GM21737 (cell line): ENCODE measurements at regions not wholly inside any gene's neighbourhood (a gene's known extent, or its start where the extent isn't known, plus 50 kb on each side); places are given as distances from the start of the nearest gene placed in this dataset.
"Not testable (repeated sequence)": the region's sequence is repeated elsewhere in the genome, so short reads cannot be mapped to it uniquely, and the experiment has no call there.

Source experiments
- ATAC-seq: cut with Tn5 transposase; IDR thresholded peaks from one replicate; pipeline ENCODE4 v1.9.1; 2021; ENCODE audit warnings: mild to moderate bottlenecking, moderate library complexity; ENCODE audit not compliant: unreplicated experiment

- ATAC-seq = no peak
These were observed 975.4 kb downstream of the ZPLD1 start for GRCh38 chr3:103410231-103410630.

DNA sequence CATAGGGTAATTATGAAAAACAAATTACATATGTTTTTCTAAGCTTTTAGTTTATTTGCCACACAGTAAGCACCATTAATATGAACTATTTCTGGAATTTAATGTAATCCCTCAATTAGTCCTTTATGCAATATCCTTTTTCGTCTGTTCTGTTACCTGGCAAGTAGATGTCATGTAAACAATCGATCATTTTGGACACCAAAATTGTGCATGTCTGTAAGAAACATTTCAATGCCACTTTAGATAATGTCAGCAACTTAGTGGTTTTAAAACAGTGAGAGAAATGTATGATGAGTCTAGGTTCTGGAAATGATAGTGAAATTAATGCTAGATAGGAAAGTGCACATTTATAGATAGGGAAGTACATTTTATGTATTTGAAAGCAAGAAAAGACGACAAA lies 986.6 kb downstream of the ZPLD1 start:
- ATAC-seq = no peak

DNA sequence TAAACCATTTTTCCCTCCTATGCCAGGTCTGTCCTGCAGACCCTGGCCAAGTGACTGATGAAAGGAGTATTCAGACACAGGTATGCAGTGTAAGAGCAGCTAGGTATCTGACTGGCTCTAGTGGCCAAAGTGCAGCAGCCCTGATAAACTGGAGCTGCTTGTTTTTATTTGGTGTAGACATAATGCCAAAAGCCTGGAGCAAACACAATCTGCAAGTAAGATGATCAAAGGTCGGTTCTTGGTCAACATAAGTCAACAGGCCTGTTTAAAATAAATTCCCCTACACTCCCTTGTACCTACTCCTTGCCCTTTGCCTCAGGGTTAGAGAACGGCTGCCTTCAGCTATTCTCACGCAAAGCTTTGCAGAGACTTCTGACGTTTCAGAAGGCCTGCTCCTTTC lies 1003.1 kb downstream of the ZPLD1 start:
- ATAC-seq = no peak

- peak; percentile 76 for ATAC-seq
These were observed 1005.9 kb downstream of the ZPLD1 start for GRCh38 chr3:103440539-103441203.

DNA sequence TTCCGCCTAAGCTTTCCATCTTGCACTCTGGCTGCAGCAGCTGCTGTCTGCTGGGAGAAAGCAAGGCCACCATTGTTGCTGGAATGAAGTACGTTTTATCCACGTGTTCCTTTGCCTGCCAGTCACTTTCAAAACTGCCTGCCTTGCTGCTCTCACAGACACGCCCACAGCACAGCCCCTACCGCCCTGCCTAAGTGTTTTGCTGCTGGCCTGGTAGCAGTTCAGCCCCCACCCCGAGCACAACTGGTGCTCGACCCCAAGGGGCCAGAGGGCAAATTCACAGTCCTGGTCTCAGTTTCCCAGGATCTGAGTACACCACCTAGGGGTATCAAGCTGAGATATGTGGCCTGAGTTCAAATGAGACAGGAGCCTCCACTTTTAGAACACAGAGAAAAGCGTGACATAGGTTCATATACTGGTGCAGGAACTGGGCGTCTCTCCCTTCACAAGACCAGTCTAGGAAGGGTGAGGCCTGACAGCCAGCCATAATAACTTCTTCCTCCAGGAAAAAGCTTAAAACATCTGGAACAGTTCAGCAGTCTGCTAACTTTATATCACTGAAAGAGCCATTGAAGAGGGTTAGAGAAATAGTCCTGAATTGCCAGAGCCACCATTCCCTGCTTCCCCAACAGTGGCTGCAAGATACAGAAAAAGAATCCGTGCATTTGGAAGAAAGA lies 1012.3 kb downstream of the ZPLD1 start:
- no peak for ATAC-seq

DNA sequence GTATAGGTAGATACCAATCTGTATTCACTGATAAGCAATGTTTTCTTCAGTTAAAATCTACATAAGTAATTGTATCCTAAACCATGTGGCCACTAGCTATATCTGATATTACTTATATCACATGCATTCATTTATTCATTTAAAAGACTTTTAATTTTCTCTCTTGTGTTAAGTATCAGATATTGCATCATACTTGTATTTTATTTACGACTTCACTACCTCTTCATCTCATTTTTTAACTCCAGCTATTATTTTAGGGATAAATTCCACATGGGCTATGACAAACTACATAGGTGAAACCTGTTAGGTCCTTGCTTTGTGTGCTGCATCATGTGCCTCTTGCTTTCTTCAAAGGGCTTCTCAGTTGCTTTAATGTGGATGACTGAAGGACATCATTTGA lies 1018.3 kb downstream of the ZPLD1 start:
- no peak for ATAC-seq

DNA sequence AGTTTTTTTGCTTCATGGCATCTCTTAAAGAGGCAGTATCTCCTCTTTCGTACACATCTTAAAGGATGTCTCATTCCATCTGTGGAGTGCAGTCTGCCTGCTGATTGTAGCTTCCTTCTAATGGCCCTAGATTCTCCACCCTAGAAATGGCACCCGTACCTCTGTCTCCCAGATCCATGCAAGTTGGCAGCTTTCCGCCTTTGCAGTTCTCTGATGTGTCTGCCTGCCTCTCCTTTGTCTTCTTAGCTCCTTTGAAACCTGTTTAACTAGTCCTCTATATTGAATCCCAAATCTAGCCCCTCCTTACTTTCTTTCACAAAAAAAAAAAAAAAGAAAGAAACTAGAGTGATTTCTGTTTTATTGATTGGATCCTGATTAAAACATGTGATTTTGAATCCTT lies 1025.0 kb downstream of the ZPLD1 start:
- no peak for ATAC-seq

DNA sequence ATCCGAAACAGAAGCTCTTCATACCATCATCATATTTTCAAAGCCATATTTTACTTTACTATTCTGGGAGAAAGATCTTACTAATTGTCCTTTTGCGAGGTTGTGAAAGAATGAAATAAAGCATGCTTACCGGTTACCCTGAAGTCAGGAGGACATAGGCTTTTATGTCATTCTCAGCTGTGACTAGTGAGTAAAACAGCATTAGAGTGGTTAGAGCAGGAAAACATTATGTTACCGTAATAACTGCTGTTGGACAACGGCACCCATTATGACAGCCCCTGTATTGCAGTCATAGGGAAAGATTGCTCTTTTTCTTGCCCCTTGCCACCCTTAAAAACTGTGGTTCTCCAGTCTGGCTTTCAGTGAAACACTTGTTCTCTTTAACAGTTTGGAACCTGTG lies 1035.7 kb downstream of the ZPLD1 start:
- ATAC-seq = no peak

DNA sequence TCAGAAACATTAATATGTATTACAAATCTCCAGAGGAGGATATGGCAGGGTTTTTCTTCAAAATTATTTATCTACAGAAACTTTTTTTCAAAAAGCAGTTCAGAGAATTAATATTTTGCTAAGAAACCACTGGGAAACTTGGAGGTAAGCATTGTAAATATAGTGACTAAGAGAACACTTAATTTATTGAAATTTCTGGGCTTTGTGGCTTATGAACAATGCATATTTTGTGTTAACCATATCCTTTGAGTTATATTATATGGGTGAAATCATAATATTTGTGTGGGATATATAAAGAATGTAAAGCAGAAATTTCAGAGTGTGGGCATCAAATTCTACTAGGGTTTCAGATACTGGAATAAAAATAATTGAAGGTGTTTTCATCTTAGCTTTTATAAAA lies 1059.2 kb downstream of the ZPLD1 start:
- no peak for ATAC-seq

DNA sequence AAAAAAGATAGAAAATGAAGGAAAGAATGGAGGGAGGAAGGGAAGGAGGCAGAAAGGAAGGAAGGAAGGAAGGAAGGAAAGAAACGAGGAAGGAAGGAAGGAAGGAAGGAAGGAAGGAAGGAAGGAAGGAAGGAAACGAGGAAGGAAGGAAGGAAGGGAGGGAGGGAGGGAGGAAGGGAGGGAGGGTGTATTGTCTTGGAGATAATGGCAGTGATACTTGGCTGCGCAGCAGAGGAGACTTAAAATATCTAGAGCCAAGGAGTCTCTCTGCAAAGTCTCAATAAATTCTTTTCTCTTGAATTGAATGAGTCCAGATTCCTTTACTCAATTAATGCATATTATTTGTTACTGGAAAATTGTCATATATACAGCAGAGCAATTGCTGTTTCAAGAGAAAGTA lies 1059.7 kb downstream of the ZPLD1 start:
- ATAC-seq = no peak

DNA sequence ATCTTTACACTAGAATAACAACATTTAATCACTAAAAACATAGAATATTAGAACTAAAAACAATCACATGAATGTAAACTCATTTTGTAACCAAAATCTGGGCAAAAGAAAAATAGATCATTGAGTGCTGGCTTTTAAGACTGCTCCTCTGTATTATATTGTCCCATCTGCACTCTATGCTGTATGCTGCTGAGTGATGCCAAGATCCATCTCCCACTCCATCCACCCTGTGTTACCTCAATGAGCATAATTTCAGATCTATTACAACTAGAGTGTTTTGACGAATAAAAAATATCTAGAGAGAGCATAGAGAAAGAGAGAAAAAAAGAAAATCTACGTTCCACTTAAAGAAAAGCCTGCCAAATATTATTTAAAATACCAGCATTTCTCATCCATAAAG lies 1060.4 kb downstream of the ZPLD1 start:
- ATAC-seq = no peak

- ATAC-seq = no peak
These were observed 1064.5 kb downstream of the ZPLD1 start for GRCh38 chr3:103499132-103499900.

GRCh38 chr3:103499967-103500366 lies 1065.2 kb downstream of the ZPLD1 start:
- ATAC-seq = no peak

- ATAC-seq = no peak
These were observed 1075.9 kb downstream of the ZPLD1 start for GRCh38 chr3:103510760-103511159.

DNA sequence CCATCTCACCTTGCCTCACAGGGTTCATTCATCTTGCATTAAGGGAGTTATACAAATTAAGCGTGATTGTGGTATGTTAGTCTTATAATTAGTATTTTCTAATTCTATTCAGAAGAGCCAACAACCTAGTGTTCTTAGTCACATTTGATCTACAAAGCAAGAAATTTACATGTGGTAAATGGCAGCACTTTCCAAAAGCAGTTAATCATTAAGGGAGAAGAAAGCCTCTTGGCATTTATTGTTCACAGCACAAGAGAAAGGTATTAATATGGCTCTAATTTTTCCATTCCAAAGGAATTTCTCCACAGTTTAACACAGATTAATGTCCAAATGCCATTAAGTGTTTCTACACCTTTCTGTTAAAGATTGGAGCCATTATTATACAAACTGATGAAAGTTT lies 1077.1 kb downstream of the ZPLD1 start:
- ATAC-seq = no peak

- no peak for ATAC-seq
These were observed 1077.8 kb downstream of the ZPLD1 start for GRCh38 chr3:103512595-103512994.

GRCh38 chr3:103513003-103513402 lies 1078.2 kb downstream of the ZPLD1 start:
- ATAC-seq = no peak

DNA sequence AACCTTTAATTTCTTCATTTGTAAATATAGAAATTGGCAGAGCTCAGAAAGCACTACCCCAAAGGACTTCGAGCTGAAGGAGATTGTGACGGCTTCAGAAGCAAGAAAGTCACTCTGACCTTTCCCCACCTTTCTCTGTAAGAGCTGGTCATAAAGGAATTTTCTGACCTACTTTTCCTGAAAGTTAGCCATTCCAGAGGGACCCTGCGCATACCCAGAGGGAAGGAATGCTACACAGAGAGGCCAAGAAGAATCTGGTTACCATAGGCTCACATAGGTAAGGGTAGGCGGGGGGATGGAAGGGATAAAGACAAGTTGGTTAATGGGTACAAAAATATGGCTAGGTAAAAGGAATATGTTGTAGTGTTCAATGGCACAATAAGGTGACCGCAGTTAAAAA lies 1080.3 kb downstream of the ZPLD1 start:
- ATAC-seq = no peak

DNA sequence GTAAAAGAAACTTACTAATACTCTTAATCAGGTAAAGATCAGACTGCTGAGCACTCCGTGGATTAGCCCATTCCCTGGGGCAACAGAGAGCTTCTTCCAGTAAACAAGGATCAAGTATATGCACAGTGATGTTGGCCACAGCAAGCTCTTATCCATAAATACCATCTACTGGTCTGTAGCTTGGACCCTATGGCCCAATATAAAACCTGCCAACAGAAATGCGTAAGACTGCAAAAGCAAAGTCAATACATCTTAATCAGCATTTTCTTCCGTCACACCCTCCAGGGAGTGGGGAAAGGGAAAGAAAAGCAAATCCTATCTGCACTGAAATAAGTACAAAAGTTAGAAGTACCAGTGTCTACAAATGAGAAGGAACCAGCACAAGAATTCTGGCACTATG lies 1082.1 kb downstream of the ZPLD1 start:
- ATAC-seq = no peak

GRCh38 chr3:103531327-103531726 lies 1096.5 kb downstream of the ZPLD1 start:
- ATAC-seq = not testable (repeated sequence)

- no peak for ATAC-seq
These were observed 1098.2 kb downstream of the ZPLD1 start for GRCh38 chr3:103532986-103533385.

DNA sequence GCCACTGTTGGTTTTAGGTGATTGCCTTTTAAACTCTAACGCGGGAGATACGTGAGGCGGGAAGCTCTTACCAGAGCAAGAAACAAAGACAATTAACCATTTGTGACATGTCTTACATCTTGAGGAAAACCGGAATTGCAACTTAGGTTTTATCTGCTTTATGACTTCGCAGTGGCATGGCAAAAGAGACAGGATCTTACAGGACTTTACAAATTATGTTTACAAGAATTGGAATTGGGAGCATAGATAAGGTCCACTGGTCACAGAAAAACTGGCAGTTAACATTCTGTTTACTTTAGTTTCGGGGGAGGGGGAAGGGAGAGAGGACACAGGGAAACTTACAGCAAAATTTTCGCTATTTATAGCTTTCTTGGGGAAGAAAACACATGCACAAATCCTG lies 1119.6 kb downstream of the ZPLD1 start:
- no peak for ATAC-seq
